Large intestine (tissue), 3 donors: ENCODE measurements at regions not wholly inside any gene's neighbourhood (a gene's known extent, or its start where the extent isn't known, plus 50 kb on each side); places are given as distances from the start of the nearest gene placed in this dataset.
A peak's percentile ranks its signal among the peaks of the same experiment; 100 is the strongest.
"Not testable (repeated sequence)": the region's sequence is repeated elsewhere in the genome, so short reads cannot be mapped to it uniquely, and the experiment has no call there.

Experiments used
- DNase-seq, 2 donors: peaks; one replicate each; pipeline versions ENCODE4 v3.0.0 to v3.0.0-alpha.2; 2013
- H3K27ac ChIP-seq: one replicate; pipeline ENCODE4 v1.5.1; 2013; ENCODE audit warnings: low read length
- H3K27me3 ChIP-seq: 2 replicates; pipeline ENCODE4 v1.6.1; 2013; ENCODE audit warnings: low read length; ENCODE audit not compliant: control insufficient read depth, insufficient read depth
- H3K36me3 ChIP-seq: 2 replicates; pipeline ENCODE4 v1.6.1; 2013; ENCODE audit warnings: low read length; ENCODE audit not compliant: control insufficient read depth, insufficient read depth
- H3K4me1 ChIP-seq: one replicate; pipeline ENCODE4 v1.6.1; 2013; ENCODE audit warnings: low read length; ENCODE audit not compliant: control insufficient read depth, insufficient read depth
- H3K4me3 ChIP-seq: one replicate; pipeline ENCODE4 v1.5.1; 2013; ENCODE audit warnings: low read length
- H3K9me3 ChIP-seq: one replicate; pipeline ENCODE4 v1.6.1; 2013; ENCODE audit warnings: mild to moderate bottlenecking, low read depth, low read length, moderate library complexity; ENCODE audit not compliant: control insufficient read depth
- WGBS: methylation state at CpG from one replicate; pipeline ENCODE4 v1.1.5; 2013; ENCODE audit warnings: low lambda C conversion rate; ENCODE audit not compliant: insufficient coverage; 5-methylcytosine and 5-hydroxymethylcytosine counted together

GRCh38 chr12:58326534-58326933, 385.2 kb downstream of the ATP23 start:
- Histone ChIP-seq H3K27ac (peak overlapping the region; percentile 47), H3K9me3 (no peaks in the 10 kb centered on the region), H3K4me3 (no peak overlapping the region), H3K27me3 (no peaks in the 10 kb centered on the region), H3K4me1 (no peaks in the 10 kb centered on the region), H3K36me3 (no peaks in the 10 kb centered on the region)
- WGBS = 100% methylated on average over 1 of the region's 3 CpGs
- DNase-seq = no peak

DNA sequence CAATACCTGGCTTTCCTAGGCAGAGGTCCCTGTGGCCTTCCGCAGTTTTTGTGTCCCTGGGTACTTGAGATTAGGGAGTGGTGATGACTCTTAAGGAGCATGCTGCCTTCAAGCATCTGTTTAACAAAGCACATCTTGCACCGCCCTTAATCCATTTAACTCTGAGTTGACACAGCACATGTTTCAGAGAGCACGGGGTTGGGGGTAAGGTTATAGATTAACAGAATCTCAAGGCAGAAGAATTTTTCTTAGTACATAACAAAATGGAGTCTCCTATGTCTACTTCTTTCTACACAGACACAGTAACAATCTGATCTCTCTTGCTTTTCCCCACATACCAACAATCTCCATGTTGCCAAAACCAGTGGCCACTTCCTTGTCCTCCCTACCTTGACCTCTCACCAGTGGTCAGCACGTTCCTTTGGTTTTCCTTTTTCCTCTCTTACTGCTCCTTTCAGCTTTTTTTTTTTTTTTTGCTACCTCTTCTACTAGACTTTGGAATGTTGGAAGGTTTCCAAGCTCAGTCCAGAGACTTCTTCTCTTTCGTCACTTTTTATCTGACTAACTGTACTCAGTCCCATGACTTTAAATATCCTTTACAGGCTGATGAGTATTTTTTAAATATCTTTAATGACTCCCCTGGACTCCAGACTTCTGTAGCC, 395.3 kb downstream of the ATP23 start:
- H3K9me3 ChIP-seq, H3K4me3 ChIP-seq, H3K36me3 ChIP-seq, H3K27me3 ChIP-seq: not testable (repeated sequence)
- 0% methylated on average over 1 of the region's 5 CpGs for WGBS
- H3K27ac ChIP-seq = peak overlapping the region; percentile 85
- peak; percentile 87 to 95 for DNase-seq
- peaks cover 11% of the 10 kb centered on the region for H3K4me1 ChIP-seq

GRCh38 chr12:58337539-58337938, 396.2 kb downstream of the ATP23 start:
- Histone ChIP-seq H3K27ac (peak overlapping the region; percentile 85), H3K4me1 (peaks cover 11% of the 10 kb centered on the region)
- not testable (repeated sequence) for H3K4me3 ChIP-seq, H3K9me3 ChIP-seq, H3K27me3 ChIP-seq, DNase-seq, H3K36me3 ChIP-seq
- 100% methylated on average over 1 of the region's 3 CpGs for WGBS

DNA sequence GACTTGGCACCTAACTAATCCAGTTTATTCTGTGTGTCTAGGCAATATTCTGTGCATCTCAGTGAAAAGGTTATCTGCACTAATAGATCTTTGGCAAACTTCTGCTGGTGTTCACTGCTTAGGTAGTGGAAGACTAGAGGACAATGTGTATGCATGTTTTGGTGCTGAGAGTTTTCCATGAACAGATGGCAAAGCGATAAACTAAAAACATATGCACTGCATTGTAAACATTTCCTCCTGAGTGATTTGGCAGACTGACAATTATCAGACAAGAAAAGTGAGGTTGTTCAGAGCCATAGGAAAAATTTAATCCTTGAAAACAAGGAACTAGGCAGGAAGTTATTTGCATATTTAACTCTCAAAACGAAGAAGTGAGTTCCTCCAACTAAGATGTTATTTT, 400.4 kb downstream of the ATP23 start:
- Histone ChIP-seq H3K9me3 (no peaks in the 10 kb centered on the region), H3K27me3 (no peaks in the 10 kb centered on the region), H3K4me3 (no peak overlapping the region), H3K36me3 (no peaks in the 10 kb centered on the region), H3K27ac (no peak overlapping the region), H3K4me1 (peaks cover 11% of the 10 kb centered on the region)
- no CpG with 5 or more reads among the region's 2 CpGs for WGBS
- DNase-seq = peak in 1 of 2 donors; percentile 18

GRCh38 chr12:58342736-58343135, 401.4 kb downstream of the ATP23 start:
- H3K36me3 ChIP-seq = no peaks in the 10 kb centered on the region
- H3K9me3 ChIP-seq = no peaks in the 10 kb centered on the region
- no peaks in the 10 kb centered on the region for H3K27me3 ChIP-seq
- no peak for DNase-seq
- H3K4me3 ChIP-seq = no peak overlapping the region
- H3K4me1 ChIP-seq = peaks cover 4% of the 10 kb centered on the region
- no peak overlapping the region for H3K27ac ChIP-seq
- WGBS = 100% methylated on average over 1 of the region's 3 CpGs

GRCh38 chr12:58346032-58346632, 404.8 kb downstream of the ATP23 start:
- no peak overlapping the region for H3K27ac ChIP-seq
- H3K27me3 ChIP-seq = no peaks in the 10 kb centered on the region
- peak in 1 of 2 donors; percentile 18 for DNase-seq
- 58% methylated on average over 5 of the region's 7 CpGs for WGBS
- no peak overlapping the region for H3K4me3 ChIP-seq
- H3K36me3 ChIP-seq = no peaks in the 10 kb centered on the region
- H3K9me3 ChIP-seq = no peaks in the 10 kb centered on the region
- H3K4me1 ChIP-seq = peaks cover 4% of the 10 kb centered on the region

- no CpG with 5 or more reads among the region's 2 CpGs for WGBS
- no peak for DNase-seq
Observed at GRCh38 chr12:58347188-58347587, 405.8 kb downstream of the ATP23 start.

DNA sequence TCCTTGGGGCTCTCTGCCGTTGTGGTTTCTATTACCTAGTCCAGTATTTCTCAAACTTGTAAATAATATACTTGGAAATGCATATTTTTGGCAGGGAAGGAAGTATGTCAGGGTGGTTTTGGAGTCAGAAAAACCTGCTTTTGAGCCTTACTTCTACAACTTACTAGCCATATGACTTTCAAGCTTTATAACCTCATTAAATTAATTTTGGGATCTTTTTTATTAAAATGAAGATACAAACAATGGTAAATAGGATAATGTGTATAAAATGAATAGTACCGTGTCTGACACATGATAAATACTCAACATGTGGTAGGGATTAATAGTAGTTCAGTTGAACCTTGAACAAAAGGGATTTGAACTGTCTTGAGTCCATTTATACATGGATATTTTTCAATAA, 406.3 kb downstream of the ATP23 start:
- no peak for DNase-seq
- H3K4me3 ChIP-seq = no peak overlapping the region
- H3K27ac ChIP-seq = no peak overlapping the region
- peaks cover 4% of the 10 kb centered on the region for H3K4me1 ChIP-seq
- 90% methylated on average over 1 of the region's 2 CpGs for WGBS
- H3K36me3 ChIP-seq = no peaks in the 10 kb centered on the region
- H3K9me3 ChIP-seq = no peaks in the 10 kb centered on the region
- H3K27me3 ChIP-seq = no peaks in the 10 kb centered on the region

More at GRCh38 chr12:58347188-58347587, 405.8 kb downstream of the ATP23 start:
- Histone ChIP-seq H3K36me3 (no peaks in the 10 kb centered on the region), H3K4me3 (no peak overlapping the region), H3K9me3 (no peaks in the 10 kb centered on the region), H3K27ac (no peak overlapping the region), H3K4me1 (peaks cover 4% of the 10 kb centered on the region), H3K27me3 (no peaks in the 10 kb centered on the region)

GRCh38 chr12:58349161-58349560, 407.8 kb downstream of the ATP23 start:
- no peaks in the 10 kb centered on the region for H3K27me3 ChIP-seq
- DNase-seq = peak in 1 of 2 donors; percentile 41
- H3K4me1 ChIP-seq = peaks cover 4% of the 10 kb centered on the region
- WGBS = no CpG with 5 or more reads among the region's 2 CpGs
- no peak overlapping the region for H3K27ac ChIP-seq
- no peaks in the 10 kb centered on the region for H3K36me3 ChIP-seq
- no peaks in the 10 kb centered on the region for H3K9me3 ChIP-seq
- H3K4me3 ChIP-seq = no peak overlapping the region

GRCh38 chr12:58356794-58357193, 415.4 kb downstream of the ATP23 start:
- Histone ChIP-seq H3K27ac (no peak overlapping the region), H3K9me3 (no peaks in the 10 kb centered on the region), H3K4me3 (no peak overlapping the region), H3K4me1 (peaks cover 4% of the 10 kb centered on the region), H3K36me3 (no peaks in the 10 kb centered on the region), H3K27me3 (no peaks in the 10 kb centered on the region)
- 83% methylated on average over 2 of the region's 5 CpGs for WGBS
- no peak for DNase-seq

DNA sequence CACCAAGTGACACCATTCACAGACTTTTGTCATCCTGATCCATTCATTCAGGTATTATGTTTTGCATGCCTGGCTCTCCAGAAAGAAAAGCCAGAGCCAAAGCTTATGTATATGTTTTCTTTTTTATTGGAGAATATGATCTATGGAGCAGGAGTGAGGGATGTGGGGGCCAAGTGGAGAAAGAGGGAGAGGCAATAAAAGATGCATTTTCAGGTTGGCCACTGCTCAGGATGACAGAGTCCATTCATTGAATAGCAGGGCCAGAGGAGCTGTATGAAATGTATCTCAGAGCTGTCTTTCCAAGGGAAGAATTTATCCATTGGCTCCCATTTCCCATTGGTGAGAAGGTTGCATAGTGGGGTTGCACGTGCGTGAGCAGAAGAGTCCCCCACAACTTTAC, 416.1 kb downstream of the ATP23 start:
- Histone ChIP-seq H3K27ac (no peak overlapping the region), H3K4me3 (no peak overlapping the region), H3K27me3 (no peaks in the 10 kb centered on the region), H3K9me3 (no peaks in the 10 kb centered on the region), H3K36me3 (no peaks in the 10 kb centered on the region), H3K4me1 (peaks cover 4% of the 10 kb centered on the region)
- no CpG with 5 or more reads among the region's 2 CpGs for WGBS
- DNase-seq = no peak
